RPMI7951 (cell line): ENCODE measurements at regions not wholly inside any gene's neighbourhood (a gene's known extent, or its start where the extent isn't known, plus 50 kb on each side); places are given as distances from the start of the nearest gene placed in this dataset.

Source experiments
- DNase-seq: peaks from one replicate; pipeline ENCODE4 v3.0.0-alpha.2; 2012; ENCODE audit warnings: low read depth

DNA sequence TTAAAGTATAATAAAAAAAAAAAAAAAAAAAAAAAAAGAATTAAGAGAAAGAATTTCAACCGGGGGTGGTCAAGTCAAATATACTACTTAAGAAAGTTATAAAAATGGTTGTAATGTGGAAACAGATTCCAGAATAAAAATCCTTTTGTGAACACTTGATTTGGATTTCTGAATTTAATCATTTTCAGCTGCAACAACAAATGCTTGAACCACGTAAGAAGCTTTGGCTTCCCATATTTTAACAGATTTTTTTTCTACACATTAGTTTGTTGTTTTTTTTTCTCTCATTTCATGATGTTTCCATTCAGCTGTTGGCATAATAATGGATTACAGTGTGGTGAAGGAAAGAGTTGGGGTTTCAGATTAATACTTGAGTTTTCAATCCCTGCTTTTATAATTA, 137.3 kb upstream of the AGR3 start:
- no peak for DNase-seq

- no peak for DNase-seq
Measured at GRCh38 chr7:17020250-17020649, 138.5 kb upstream of the AGR3 start.

GRCh38 chr7:17021205-17021604, 139.4 kb upstream of the AGR3 start:
- no peak for DNase-seq

DNA sequence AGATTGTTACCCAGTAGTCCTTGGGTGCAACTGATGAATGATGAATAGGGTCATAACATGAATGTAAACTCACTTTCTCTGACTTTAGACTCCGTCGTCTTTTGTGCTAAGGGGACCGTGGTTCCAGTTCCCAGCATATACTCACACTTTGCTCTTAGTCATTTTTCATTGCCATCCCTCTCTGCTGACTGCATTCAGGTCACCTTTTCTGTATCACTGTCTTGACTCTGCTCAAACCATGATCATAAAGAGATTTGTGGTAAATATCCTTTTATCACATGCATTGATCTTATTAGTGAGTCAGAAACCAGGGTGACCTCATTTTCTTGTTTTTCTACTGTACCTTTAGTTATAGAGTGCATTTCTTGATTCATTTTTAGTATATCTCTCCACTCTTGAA, 141.1 kb upstream of the AGR3 start:
- DNase-seq: no peak

- no peak for DNase-seq
Measured at GRCh38 chr7:17026269-17026668, 144.5 kb upstream of the AGR3 start.

- no peak for DNase-seq
Measured at GRCh38 chr7:17027143-17027788, 145.5 kb upstream of the AGR3 start.

GRCh38 chr7:17027789-17028152, 146.0 kb upstream of the AGR3 start:
- no peak for DNase-seq

DNA sequence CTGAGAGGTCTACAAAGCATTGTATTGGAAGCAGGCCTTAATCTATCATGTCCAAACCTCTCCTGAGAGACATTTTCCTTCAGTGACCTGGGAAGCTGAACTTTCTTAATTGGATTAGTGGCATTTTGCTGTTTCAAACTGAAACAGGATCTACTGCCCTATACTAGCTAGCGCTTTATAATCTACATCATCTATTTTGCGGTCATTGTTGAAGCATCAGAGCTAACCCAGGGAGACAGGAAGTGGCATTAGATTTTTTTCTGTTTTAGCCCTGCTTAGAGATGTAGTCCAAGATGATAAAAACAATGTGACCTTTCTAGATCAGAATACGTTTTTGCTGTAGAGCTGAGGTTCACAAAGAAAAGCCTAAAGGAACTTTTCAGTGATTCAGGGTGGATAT, 147.4 kb upstream of the AGR3 start:
- peak; percentile 59 for DNase-seq

DNA sequence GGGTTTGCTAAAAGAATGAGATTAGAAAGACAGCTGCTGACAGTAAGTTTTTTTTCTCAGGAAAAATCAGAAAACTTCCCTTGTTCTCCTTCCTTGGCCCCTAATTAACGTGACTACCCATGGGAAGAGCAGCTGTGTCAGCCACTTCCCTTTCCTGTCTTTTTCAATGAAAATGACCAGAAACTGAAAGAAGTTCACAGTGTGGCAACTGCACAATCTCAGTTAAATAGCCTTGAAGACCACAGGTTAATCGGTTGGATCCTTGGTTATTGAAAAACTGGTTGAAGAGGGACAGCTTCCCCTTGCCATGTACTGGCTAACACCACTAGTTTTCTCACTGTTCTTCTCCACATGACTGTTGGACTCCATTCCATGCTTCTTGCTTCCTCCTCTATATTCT, 148.8 kb upstream of the AGR3 start:
- no peak for DNase-seq

- no peak for DNase-seq
Measured at GRCh38 chr7:17031906-17032551, 150.2 kb upstream of the AGR3 start.

GRCh38 chr7:17033245-17033644, 151.5 kb upstream of the AGR3 start:
- DNase-seq: no peak

DNA sequence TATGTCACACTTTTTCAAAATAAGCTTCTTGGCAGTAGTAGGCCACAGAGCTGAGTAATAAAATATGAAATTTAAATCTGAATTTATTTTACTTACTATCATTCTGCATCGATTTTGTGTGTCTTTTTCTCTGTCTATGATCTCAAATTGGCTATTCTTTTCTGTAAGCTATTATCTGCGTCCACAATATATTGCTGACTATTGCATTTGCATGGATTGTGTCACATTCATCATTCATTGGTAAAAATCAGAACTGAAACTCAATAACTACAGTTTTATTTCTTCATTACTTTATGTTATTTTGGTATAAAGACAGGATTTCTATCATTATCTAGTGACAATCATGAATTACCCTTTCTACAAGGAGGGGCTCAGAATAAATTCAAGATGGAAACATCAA, 154.8 kb upstream of the AGR3 start:
- no peak for DNase-seq

DNA sequence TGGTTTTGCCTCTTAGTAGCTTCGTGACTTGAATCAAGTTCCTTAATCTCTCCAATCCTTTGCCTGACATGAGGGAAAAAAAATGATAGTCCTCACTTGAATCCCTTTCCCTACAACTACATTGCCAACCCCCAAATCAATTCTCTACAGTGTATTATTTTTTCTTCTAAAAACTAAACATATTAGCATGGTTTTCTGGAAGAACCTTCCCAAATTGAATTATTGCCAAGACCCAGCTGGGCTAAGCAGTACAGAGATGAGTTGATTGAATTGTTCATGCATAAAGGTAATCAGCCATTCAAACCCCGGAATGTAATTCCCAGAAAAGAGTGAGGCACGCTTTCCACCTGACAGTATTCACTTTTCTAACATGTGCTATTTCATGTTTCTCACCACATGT, 155.6 kb upstream of the AGR3 start:
- no peak for DNase-seq

- DNase-seq: no peak
Measured at GRCh38 chr7:17038160-17038782, 156.5 kb upstream of the AGR3 start.

DNA sequence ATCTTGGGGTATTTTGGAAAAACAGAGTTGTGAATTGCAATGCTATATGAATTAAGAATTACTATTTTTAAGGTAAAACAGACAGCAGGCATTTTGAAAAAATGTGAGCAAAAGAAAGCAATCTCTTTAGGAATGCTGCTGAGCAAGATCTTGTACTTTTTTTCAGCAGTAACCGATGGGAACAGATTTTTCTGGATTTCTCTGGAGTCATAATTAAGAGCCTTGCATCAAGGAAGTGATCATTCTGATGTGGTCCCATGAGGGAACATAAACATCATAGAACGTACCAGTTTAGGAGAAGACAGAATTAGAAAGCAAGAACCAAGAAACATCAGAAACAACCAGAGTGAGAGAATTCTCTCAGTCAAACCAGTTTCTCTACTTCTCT, 157.0 kb upstream of the AGR3 start:
- no peak for DNase-seq

GRCh38 chr7:17039372-17039771, 157.6 kb upstream of the AGR3 start:
- DNase-seq: no peak

- DNase-seq: no peak
Measured at GRCh38 chr7:17040716-17041115, 158.9 kb upstream of the AGR3 start.

DNA sequence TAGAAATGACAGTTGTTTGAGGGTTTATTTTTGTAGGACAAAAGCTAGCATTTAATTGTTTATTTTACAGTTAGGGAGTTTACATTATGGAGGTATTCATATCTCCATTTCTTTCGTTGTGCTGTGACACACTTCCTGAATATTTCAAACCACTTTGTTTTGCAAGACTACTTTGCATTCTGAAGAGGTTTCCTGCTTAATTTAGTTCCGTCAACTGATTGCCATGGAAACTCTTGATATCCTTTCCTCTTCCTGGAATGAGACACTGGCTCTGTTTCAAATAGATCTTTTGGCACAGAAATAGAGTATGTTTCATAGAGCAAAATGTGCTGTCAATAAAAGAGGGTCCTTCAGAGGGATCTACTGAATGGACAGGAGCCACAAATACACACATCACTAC, 159.5 kb upstream of the AGR3 start:
- peak; percentile 88 for DNase-seq

DNA sequence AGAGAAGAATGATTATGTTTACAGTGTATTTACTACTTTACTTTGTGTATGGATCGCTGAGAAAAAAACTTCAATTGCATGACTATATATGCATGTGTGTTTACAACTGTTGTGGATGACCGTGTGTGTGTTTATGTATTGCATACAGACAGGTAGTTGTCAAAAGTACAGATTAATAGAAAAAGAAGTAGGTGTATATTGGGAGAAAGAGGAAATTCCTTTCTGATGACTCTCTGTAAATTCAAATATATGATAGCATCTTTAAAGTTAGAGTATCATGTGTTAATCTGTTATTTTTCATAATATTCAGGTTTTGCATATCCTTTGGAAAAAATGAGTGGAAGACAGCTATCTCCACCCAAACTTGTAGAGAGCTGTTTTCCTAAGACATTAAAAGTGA, 160.4 kb upstream of the AGR3 start:
- DNase-seq: no peak

GRCh38 chr7:17043012-17043877, 161.5 kb upstream of the AGR3 start:
- peak; percentile 36 for DNase-seq

DNA sequence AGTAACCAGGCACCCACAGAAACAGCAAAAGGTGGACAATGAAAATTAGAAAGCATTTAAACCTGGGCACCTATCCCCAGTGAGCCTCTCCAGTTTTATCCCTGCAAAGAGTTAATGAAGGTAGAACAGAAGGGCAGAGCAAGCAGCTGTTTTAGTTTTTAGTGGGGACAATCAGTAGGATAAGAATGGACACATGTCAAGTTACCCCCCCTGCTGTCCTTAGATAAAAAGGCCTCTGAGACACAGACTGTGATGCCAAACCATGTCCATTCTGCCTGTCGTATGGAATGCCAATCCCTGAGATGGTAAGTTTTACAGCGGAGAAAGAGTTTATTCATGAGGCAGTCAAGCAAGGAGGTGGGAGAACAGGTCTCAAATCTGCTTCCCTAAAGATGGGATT, 162.6 kb upstream of the AGR3 start:
- DNase-seq: peak; percentile 37

- DNase-seq: no peak
Measured at GRCh38 chr7:17044861-17045260, 163.1 kb upstream of the AGR3 start.

- no peak for DNase-seq
Measured at GRCh38 chr7:17046259-17046658, 164.5 kb upstream of the AGR3 start.
